ENCODE measurements at regions not wholly inside any gene's neighbourhood (a gene's known extent, or its start where the extent isn't known, plus 50 kb on each side); places are given as distances from the start of the nearest gene placed in this dataset.

GRCh38 chr5:10151656-10152055 is 98.0 kb downstream of the ATPSCKMT start:
- DNase-seq (ENCODE audit: insufficient read length, low spot score) (peak; percentile 26), FAIRE-seq (peak; percentile 57)
- TF ChIP-seq POLR2A (IDR thresholded peaks at IDR 0.05; ENCODE audit: low read depth, low read length), result no peak

GRCh38 chr5:10149911-10150310 is 99.8 kb downstream of the ATPSCKMT start:
- TF ChIP-seq POLR2A (IDR thresholded peaks at IDR 0.05; ENCODE audit: low read depth, low read length), result no peak
- FAIRE-seq, result no peak
- DNase-seq (ENCODE audit: insufficient read length, low spot score), result no peak

- FAIRE-seq (peak; percentile 11), DNase-seq (ENCODE audit: insufficient read length, low spot score) (no peak)
- TF ChIP-seq POLR2A (IDR thresholded peaks at IDR 0.05; ENCODE audit: low read depth, low read length), result no peak
These were observed 103.7 kb downstream of the ATPSCKMT start for GRCh38 chr5:10145923-10146401.

- TF ChIP-seq POLR2A (IDR thresholded peaks at IDR 0.05; ENCODE audit: low read depth, low read length), result no peak
- FAIRE-seq (no peak), DNase-seq (ENCODE audit: insufficient read length, low spot score) (no peak)
These were observed 105.6 kb downstream of the ATPSCKMT start for GRCh38 chr5:10144040-10144439.

- TF ChIP-seq POLR2A (IDR thresholded peaks at IDR 0.05; ENCODE audit: low read depth, low read length), result no peak
- peak; percentile 68 for FAIRE-seq
- DNase-seq (ENCODE audit: insufficient read length, low spot score), result peak; percentile 65
These were observed 109.3 kb downstream of the ATPSCKMT start for GRCh38 chr5:10140195-10140973.

GRCh38 chr5:10138395-10139057 is 111.2 kb downstream of the ATPSCKMT start:
- no peak for FAIRE-seq
- no peak for TF ChIP-seq POLR2A (IDR thresholded peaks at IDR 0.05; ENCODE audit: low read depth, low read length)
- no peak for DNase-seq (ENCODE audit: insufficient read length, low spot score)

GRCh38 chr5:10133830-10134229 is 115.9 kb downstream of the ATPSCKMT start:
- FAIRE-seq (no peak), DNase-seq (ENCODE audit: insufficient read length, low spot score) (no peak)
- TF ChIP-seq POLR2A (IDR thresholded peaks at IDR 0.05; ENCODE audit: low read depth, low read length), result no peak

GRCh38 chr5:10130881-10131280 is 118.8 kb downstream of the ATPSCKMT start:
- FAIRE-seq (no peak), DNase-seq (ENCODE audit: insufficient read length, low spot score) (no peak)
- TF ChIP-seq POLR2A (IDR thresholded peaks at IDR 0.05; ENCODE audit: low read depth, low read length), result no peak

- TF ChIP-seq POLR2A (IDR thresholded peaks at IDR 0.05; ENCODE audit: low read depth, low read length), result no peak
- FAIRE-seq (no peak), DNase-seq (ENCODE audit: insufficient read length, low spot score) (no peak)
These were observed 122.8 kb downstream of the ATPSCKMT start for GRCh38 chr5:10126900-10127299.

GRCh38 chr5:10125116-10125515 is 124.6 kb downstream of the ATPSCKMT start:
- no peak for FAIRE-seq
- TF ChIP-seq POLR2A (IDR thresholded peaks at IDR 0.05; ENCODE audit: low read depth, low read length), result no peak
- no peak for DNase-seq (ENCODE audit: insufficient read length, low spot score)

GRCh38 chr5:10124287-10124686 is 125.4 kb downstream of the ATPSCKMT start:
- FAIRE-seq (no peak), DNase-seq (ENCODE audit: insufficient read length, low spot score) (no peak)
- no peak for TF ChIP-seq POLR2A (IDR thresholded peaks at IDR 0.05; ENCODE audit: low read depth, low read length)

GRCh38 chr5:10123254-10123989 is 126.3 kb downstream of the ATPSCKMT start:
- no peak for TF ChIP-seq POLR2A (IDR thresholded peaks at IDR 0.05; ENCODE audit: low read depth, low read length)
- no peak for DNase-seq (ENCODE audit: insufficient read length, low spot score)
- FAIRE-seq, result no peak

- FAIRE-seq, result no peak
- DNase-seq (ENCODE audit: insufficient read length, low spot score), result no peak
- no peak for TF ChIP-seq POLR2A (IDR thresholded peaks at IDR 0.05; ENCODE audit: low read depth, low read length)
These were observed 127.5 kb downstream of the ATPSCKMT start for GRCh38 chr5:10122076-10122726.

- FAIRE-seq, result no peak
- TF ChIP-seq POLR2A (IDR thresholded peaks at IDR 0.05; ENCODE audit: low read depth, low read length), result no peak
- DNase-seq (ENCODE audit: insufficient read length, low spot score), result no peak
These were observed 128.8 kb downstream of the ATPSCKMT start for GRCh38 chr5:10120934-10121333.
